ENCODE measurements at regions not wholly inside any gene's neighbourhood (a gene's known extent, or its start where the extent isn't known, plus 50 kb on each side); places are given as distances from the start of the nearest gene placed in this dataset.

DNA sequence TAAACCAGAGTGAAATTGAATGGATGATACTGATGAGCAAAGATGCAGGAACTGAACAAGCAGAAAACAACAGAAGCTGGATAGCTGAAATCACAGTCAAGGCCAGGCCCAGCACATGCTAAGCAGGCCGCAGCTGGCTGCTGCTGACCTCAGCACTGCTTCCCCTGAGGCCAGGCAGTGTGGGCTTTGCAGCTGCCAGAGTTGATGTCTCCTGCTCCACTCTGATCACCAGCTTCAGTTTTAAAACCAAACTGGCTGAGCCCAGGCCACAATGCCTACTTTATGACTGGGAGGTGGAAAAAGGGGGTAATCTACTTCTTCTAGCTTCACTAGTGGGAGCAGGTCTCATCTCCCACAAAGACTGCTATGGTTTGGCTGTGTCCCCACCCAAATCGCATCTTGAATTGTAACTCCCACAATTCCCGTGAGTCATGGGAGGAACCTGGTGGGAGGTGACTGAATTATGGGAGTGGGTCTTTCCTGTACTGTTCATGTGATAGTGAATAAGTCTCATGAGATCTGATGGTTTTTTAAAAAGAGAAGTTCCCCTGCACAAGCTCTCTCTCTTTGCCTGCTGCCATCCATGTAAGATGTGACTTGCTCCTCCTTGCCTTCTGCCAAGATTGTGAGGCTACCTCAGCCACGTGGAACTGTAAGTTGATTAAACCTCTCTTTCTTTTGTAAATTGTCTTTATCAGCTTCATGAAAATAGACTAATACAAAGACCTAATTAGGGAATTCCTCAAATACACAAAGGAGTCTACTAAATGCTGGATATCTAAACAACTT lies 136.4 kb upstream of the ITGB1 start:
- Histone ChIP-seq H3K9me3 (peaks cover 0 to 13% (median 0%) of the 10 kb centered on the region in 4 donors), H3K4me3 (no peak overlapping the region), H3K27me3 (no peaks in the 10 kb centered on the region), H3K4me1 (no peaks in the 10 kb centered on the region), H3K27ac (no peak overlapping the region), H3K36me3 (no peaks in the 10 kb centered on the region)
- intact Hi-C loops (cut with DNase I; ENCODE audit: low total_unique reads) = no loop called here
- TF ChIP-seq POLR2AphosphoS5 (IDR thresholded peaks at IDR 0.05) = no peak
- no peak for TF ChIP-seq EP300 (IDR thresholded peaks at IDR 0.05)
- TF ChIP-seq POLR2A (IDR thresholded peaks at IDR 0.05) = no peak
- TF ChIP-seq, protein P1, sequence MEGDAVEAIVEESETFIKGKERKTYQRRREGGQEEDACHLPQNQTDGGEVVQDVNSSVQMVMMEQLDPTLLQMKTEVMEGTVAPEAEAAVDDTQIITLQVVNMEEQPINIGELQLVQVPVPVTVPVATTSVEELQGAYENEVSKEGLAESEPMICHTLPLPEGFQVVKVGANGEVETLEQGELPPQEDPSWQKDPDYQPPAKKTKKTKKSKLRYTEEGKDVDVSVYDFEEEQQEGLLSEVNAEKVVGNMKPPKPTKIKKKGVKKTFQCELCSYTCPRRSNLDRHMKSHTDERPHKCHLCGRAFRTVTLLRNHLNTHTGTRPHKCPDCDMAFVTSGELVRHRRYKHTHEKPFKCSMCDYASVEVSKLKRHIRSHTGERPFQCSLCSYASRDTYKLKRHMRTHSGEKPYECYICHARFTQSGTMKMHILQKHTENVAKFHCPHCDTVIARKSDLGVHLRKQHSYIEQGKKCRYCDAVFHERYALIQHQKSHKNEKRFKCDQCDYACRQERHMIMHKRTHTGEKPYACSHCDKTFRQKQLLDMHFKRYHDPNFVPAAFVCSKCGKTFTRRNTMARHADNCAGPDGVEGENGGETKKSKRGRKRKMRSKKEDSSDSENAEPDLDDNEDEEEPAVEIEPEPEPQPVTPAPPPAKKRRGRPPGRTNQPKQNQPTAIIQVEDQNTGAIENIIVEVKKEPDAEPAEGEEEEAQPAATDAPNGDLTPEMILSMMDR (IDR thresholded peaks at IDR 0.05) = no peak
- DNase-seq = no peak
- WGBS, 5 donors = 76 to 87% (median 83%) methylated on average over 4 of the region's 4 CpGs

DNA sequence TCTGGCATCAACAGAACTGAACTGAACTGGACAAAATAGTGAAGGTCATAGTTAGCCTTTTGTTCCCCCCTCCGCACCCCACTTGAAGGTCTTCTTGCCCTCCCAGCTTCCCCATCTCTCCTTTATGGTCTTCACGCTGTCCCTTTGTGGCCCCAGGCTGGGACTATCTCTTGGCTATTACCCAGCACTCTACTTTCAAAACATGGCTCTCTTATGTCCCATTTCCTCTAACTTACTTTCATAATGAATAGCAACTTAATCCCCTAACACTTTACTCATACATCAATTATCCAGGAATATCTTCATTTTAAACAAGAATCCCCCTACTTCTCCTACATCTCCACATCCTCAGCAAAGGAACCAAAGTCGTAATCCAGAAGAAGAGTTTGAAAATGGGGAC lies 135.3 kb upstream of the ITGB1 start:
- Histone ChIP-seq H3K9me3 (peaks cover 0 to 16% (median 0%) of the 10 kb centered on the region in 4 donors), H3K27me3 (no peaks in the 10 kb centered on the region), H3K27ac (no peak overlapping the region), H3K4me3 (no peak overlapping the region), H3K36me3 (no peaks in the 10 kb centered on the region), H3K4me1 (no peaks in the 10 kb centered on the region)
- no peak for DNase-seq
- TF ChIP-seq EP300 (IDR thresholded peaks at IDR 0.05) (no peak), POLR2AphosphoS5 (IDR thresholded peaks at IDR 0.05) (no peak), POLR2A (IDR thresholded peaks at IDR 0.05) (no peak)
- TF ChIP-seq, protein P1 (IDR thresholded peaks at IDR 0.05) = no peak
- intact Hi-C loops (cut with DNase I; ENCODE audit: low total_unique reads) = no loop called here
- 86 to 91% (median 90%) methylated on average over 3 of the region's 3 CpGs for WGBS, 5 donors

DNA sequence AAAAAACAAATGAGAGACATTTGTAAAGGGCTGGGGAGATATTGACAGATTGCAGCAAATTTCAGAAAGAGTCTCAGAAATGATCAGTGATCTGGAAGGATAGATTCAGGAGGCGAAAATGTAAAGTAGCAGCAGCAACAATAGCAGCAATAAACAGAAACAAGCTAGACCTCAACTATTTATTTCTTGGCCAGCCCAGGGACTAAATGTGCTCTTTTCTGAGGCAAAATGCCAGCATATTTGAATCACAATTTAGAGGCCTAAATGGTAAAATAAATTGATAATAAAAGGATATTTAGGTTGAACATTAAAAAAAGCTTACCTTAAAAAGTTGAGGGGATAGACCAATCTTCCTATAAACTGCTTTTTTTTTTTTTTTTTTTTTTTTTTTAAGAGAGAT lies 134.6 kb upstream of the ITGB1 start:
- WGBS, 5 donors = 79 to 89% (median 88%) methylated on average over 1 of the region's 1 CpG
- intact Hi-C loops (cut with DNase I; ENCODE audit: low total_unique reads) = no loop called here
- TF ChIP-seq, protein P1 (IDR thresholded peaks at IDR 0.05) = no peak
- TF ChIP-seq EP300 (IDR thresholded peaks at IDR 0.05) = no peak
- TF ChIP-seq POLR2AphosphoS5 (IDR thresholded peaks at IDR 0.05) = no peak
- no peak for TF ChIP-seq POLR2A (IDR thresholded peaks at IDR 0.05)
- DNase-seq = no peak
- Histone ChIP-seq H3K9me3 (peaks cover 0 to 20% (median 0%) of the 10 kb centered on the region in 4 donors), H3K27me3 (no peaks in the 10 kb centered on the region), H3K27ac (no peak overlapping the region), H3K4me3 (no peak overlapping the region), H3K4me1 (no peaks in the 10 kb centered on the region), H3K36me3 (no peaks in the 10 kb centered on the region)

DNA sequence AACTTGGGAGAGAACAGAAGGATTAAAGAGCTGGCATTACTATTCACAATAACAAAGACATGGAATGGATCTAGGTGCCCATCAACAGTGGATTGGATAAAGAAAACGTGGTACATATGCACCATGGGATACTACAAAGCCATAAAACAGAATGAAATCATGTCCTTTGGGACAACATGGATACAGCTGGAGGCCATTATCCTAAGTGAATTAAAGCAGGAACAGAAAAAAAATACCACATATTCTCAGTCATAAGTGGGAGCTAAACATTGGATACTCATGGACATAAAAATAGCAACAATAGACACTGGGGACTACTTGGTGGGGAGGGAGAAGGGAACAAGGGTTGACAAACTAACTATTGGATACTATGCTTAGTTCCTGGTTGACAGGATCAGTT lies 133.2 kb upstream of the ITGB1 start:
- intact Hi-C loops (cut with DNase I; ENCODE audit: low total_unique reads) = no loop called here
- H3K27me3 ChIP-seq = no peaks in the 10 kb centered on the region
- no peaks in the 10 kb centered on the region for H3K4me1 ChIP-seq
- H3K4me3 ChIP-seq = no peak overlapping the region
- peaks cover 0 to 20% (median 0%) of the 10 kb centered on the region in 4 donors for H3K9me3 ChIP-seq
- no peaks in the 10 kb centered on the region for H3K36me3 ChIP-seq
- TF ChIP-seq, protein P1 (IDR thresholded peaks at IDR 0.05) = no peak
- TF ChIP-seq POLR2AphosphoS5 (IDR thresholded peaks at IDR 0.05) (no peak), EP300 (IDR thresholded peaks at IDR 0.05) (no peak), POLR2A (IDR thresholded peaks at IDR 0.05) (no peak)
- no peak for DNase-seq
- WGBS, 5 donors = 59 to 73% (median 59%) methylated on average over 1 of the region's 1 CpG
- H3K27ac ChIP-seq = no peak overlapping the region
